HEK293T (cell line): ENCODE measurements at regions not wholly inside any gene's neighbourhood (a gene's known extent, or its start where the extent isn't known, plus 50 kb on each side); places are given as distances from the start of the nearest gene placed in this dataset.

Experiments
- ARNT ChIP-seq: fragments of 450-650 bp; IDR thresholded peaks from 2 replicates; pipeline ENCODE4 v1.6.1; 2017; ENCODE audit warnings: mild to moderate bottlenecking
- BHLHE40 ChIP-seq: fragments of 450-650 bp; IDR thresholded peaks from 2 replicates; pipeline ENCODE4 v1.6.1; 2016; ENCODE audit warnings: mild to moderate bottlenecking, moderate library complexity, borderline replicate concordance
- ELF4 ChIP-seq: fragments of 450-650 bp; IDR thresholded peaks from 2 replicates; pipeline ENCODE4 v1.6.1; 2017; ENCODE audit warnings: antibody characterized with exemption
- FOXA1 ChIP-seq: fragments of 450-650 bp; IDR thresholded peaks from 2 replicates; pipeline ENCODE4 v1.6.1; 2016; ENCODE audit warnings: mild to moderate bottlenecking
- FOXK2 ChIP-seq: fragments of 450-650 bp; IDR thresholded peaks from 2 replicates; pipeline ENCODE4 v1.6.1; 2016; ENCODE audit warnings: mild to moderate bottlenecking
- SP1 ChIP-seq: fragments of 450-650 bp; IDR thresholded peaks from 2 replicates; pipeline ENCODE4 v1.6.1; 2017

DNA sequence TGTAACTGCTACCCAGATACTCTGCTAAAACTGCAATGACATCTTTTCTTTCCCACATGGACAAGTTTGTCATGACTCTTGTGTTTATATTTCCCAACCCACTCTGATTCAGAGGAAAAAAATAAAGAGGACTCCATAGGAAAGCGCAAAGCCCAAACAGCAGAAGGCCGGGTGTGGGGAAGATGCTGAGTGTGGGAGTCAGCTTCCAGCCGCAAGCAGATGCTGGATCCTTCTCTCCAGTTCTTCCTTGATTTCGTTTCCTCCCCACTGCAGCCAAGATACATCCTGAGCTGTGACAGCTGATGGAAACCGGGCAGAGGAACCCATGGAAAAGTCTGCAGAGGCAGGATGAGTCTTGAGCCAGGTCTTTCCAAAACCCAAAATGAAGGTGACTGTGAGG lies 498.2 kb downstream of the PLPP3 start:
- TF ChIP-seq SP1 (no peak), ARNT (no peak), ELF4 (no peak), BHLHE40 (no peak), FOXK2 (no peak), FOXA1 (no peak)
